Mesendoderm (in vitro differentiated cells): ENCODE measurements at regions not wholly inside any gene's neighbourhood (a gene's known extent, or its start where the extent isn't known, plus 50 kb on each side); places are given as distances from the start of the nearest gene placed in this dataset.

ENCODE experiments used
- DNase-seq: peaks from one replicate; pipeline ENCODE4 v3.0.0; 2013
- H2AK5ac ChIP-seq: 2 replicates; pipeline ENCODE4 v1.6.1; 2013; ENCODE audit warnings: low read length, inconsistent platforms
- H2BK120ac ChIP-seq: 2 replicates; pipeline ENCODE4 v1.6.1; 2013; ENCODE audit warnings: low read depth, mild to moderate bottlenecking, low read length, moderate library complexity, mixed read lengths
- H2BK15ac ChIP-seq: replicated peaks from 2 replicates; pipeline ENCODE4 v1.6.1; 2013; ENCODE audit warnings: low read depth, mild to moderate bottlenecking, moderate library complexity
- H2BK5ac ChIP-seq: 2 replicates; pipeline ENCODE4 v1.6.1; 2013; ENCODE audit warnings: low read length, inconsistent platforms
- H3K18ac ChIP-seq: 2 replicates; pipeline ENCODE4 v1.6.1; 2013; ENCODE audit warnings: mild to moderate bottlenecking, low read length, mixed read lengths
- H3K23ac ChIP-seq: one replicate; pipeline ENCODE4 v1.6.1; 2013; ENCODE audit warnings: low read length
- H3K27ac ChIP-seq: 2 replicates; pipeline ENCODE4 v1.5.1; 2013; ENCODE audit warnings: low read depth, mild to moderate bottlenecking, inconsistent platforms, low read length, moderate library complexity
- H3K27me3 ChIP-seq: 2 replicates; pipeline ENCODE4 v1.6.1; 2013; ENCODE audit warnings: low read length, control low read depth, mild to moderate bottlenecking, inconsistent platforms; ENCODE audit not compliant: insufficient read depth, poor library complexity
- H3K36me3 ChIP-seq: 2 replicates; pipeline ENCODE4 v1.6.1; 2013; ENCODE audit warnings: low read length, inconsistent platforms; ENCODE audit not compliant: control insufficient read depth, insufficient read depth
- H3K4ac ChIP-seq: one replicate; pipeline ENCODE4 v1.6.1; 2013; ENCODE audit warnings: low read depth, mild to moderate bottlenecking, low read length, moderate library complexity
- H3K4me1 ChIP-seq: 2 replicates; pipeline ENCODE4 v1.6.1; 2013; ENCODE audit warnings: low read depth, low read length, inconsistent platforms; ENCODE audit not compliant: control insufficient read depth
- H3K4me2 ChIP-seq: 2 replicates; pipeline ENCODE4 v1.6.1; 2013; ENCODE audit warnings: low read length
- H3K4me3 ChIP-seq: 2 replicates; pipeline ENCODE4 v1.5.1; 2013; ENCODE audit warnings: mild to moderate bottlenecking, low read length
- H3K56ac ChIP-seq: one replicate; pipeline ENCODE4 v1.6.1; 2013; ENCODE audit warnings: low read length
- H3K79me1 ChIP-seq: 2 replicates; pipeline ENCODE4 v1.6.1; 2013; ENCODE audit warnings: low read length, inconsistent platforms
- H3K79me2 ChIP-seq: 2 replicates; pipeline ENCODE4 v1.6.1; 2013; ENCODE audit warnings: mild to moderate bottlenecking, low read length; ENCODE audit not compliant: control insufficient read depth, insufficient read depth
- H3K9ac ChIP-seq: 2 replicates; pipeline ENCODE4 v1.6.1; 2013; ENCODE audit warnings: low read length, inconsistent platforms
- H4K5ac ChIP-seq: one replicate; pipeline ENCODE4 v1.6.1; 2013; ENCODE audit warnings: low read length
- H4K8ac ChIP-seq: one replicate; pipeline ENCODE4 v1.6.1; 2013; ENCODE audit warnings: low read depth, mild to moderate bottlenecking, control low read depth, low read length, moderate library complexity
- WGBS: extraction: QIAGEN DNeasy Blood & Tissue Kit; methylation state at CpG from one replicate; pipeline ENCODE4 v1.1.7; 2013; ENCODE audit warnings: low lambda C conversion rate, missing lambda C conversion rate; ENCODE audit not compliant: insufficient coverage; ENCODE audit errors: extremely low coverage; 5-methylcytosine and 5-hydroxymethylcytosine counted together

DNA sequence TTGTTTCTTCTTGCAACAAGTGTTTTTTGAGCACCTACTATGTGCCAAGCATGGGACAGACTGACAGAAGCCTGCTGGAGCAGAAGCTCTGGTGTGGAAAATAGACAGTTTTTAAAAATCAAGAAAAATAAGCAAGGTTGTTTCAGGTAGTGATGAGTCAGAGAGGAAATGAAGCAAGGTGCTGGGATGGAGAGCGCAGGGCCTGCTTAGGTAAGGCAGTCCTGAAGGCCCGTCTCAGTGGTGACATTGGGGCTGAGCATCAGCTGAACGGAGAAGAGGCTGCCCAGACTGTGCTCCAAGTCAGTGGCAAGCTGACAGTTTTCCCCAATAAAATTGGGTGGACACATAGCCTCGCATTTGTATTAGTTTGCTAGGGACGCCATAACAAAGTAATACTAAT lies 263.6 kb downstream of the SS18 start:
- WGBS = no CpG with 5 or more reads among the region's 5 CpGs
- Histone ChIP-seq H2BK15ac (no peak overlapping the region), H3K27ac (no peak overlapping the region)

DNA sequence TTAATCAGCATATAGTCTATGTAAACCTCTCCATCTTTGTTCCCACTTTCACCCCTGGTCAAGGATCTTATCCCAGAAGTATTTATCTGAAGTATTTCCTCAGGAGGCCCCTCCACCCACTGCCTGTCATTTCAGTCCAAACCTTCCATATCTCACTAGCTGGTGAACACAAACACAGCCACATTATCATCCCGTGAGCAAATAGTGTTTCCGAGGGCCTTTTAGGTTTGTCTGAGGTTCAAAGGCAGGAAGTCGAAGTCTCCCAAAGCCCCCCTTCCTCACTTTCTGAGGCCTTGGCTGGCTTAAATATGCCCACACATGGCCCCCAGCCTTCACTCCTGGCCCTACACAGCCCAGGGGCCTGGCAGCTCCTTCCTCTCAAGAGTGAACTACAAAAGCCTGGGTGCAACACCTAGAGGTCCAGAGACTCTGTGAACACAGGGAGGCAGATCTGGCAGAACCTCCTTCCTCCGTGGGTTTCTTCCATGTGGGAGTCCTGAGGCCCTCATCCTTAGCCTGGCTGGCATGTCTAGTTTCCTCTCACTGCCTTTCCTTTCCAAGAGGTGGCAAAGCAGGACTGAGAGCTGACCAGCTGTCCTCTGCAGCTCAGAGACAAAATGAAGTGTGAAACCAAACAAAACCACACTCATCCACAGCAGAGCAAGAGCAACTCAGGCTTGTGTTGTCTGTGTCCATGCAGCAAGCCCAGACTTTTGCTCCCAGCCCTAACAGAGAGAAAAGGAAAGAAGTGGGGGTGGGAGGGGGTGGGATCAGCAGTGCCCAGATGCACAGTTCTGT lies 264.2 kb downstream of the SS18 start:
- Histone ChIP-seq H3K18ac (no peak overlapping the region), H3K27ac (no peak overlapping the region), H3K79me2 (no peaks in the 10 kb centered on the region), H3K79me1 (no peaks in the 10 kb centered on the region), H3K23ac (no peak overlapping the region), H2BK120ac (no peak overlapping the region), H3K4ac (no peak overlapping the region), H3K9ac (no peak overlapping the region), H3K4me3 (no peak overlapping the region), H3K4me2 (no peak overlapping the region), H3K4me1 (no peaks in the 10 kb centered on the region), H2AK5ac (no peak overlapping the region), H4K5ac (no peak overlapping the region), H3K36me3 (no peaks in the 10 kb centered on the region), H2BK15ac (no peak overlapping the region), H3K27me3 (no peaks in the 10 kb centered on the region), H2BK5ac (no peak overlapping the region), H4K8ac (no peak overlapping the region), H3K56ac (no peak overlapping the region)
- no peak for DNase-seq
- WGBS = no CpG with 5 or more reads among the region's 4 CpGs

More for the DNA sequence above, 263.6 kb downstream of the SS18 start:
- no peak overlapping the region for H3K18ac ChIP-seq
- no peak for DNase-seq
- H2BK5ac ChIP-seq = no peak overlapping the region
- no peaks in the 10 kb centered on the region for H3K27me3 ChIP-seq
- H3K79me2 ChIP-seq = no peaks in the 10 kb centered on the region
- H4K5ac ChIP-seq = no peak overlapping the region
- H3K4me3 ChIP-seq = no peak overlapping the region
- no peak overlapping the region for H3K4me2 ChIP-seq
- H3K36me3 ChIP-seq = no peaks in the 10 kb centered on the region
- H2BK120ac ChIP-seq = no peak overlapping the region
- H3K4ac ChIP-seq = no peak overlapping the region
- H3K79me1 ChIP-seq = no peaks in the 10 kb centered on the region
- H3K23ac ChIP-seq = no peak overlapping the region
- no peak overlapping the region for H2AK5ac ChIP-seq
- no peak overlapping the region for H3K56ac ChIP-seq
- H3K4me1 ChIP-seq = no peaks in the 10 kb centered on the region
- H4K8ac ChIP-seq = no peak overlapping the region
- no peak overlapping the region for H3K9ac ChIP-seq

DNA sequence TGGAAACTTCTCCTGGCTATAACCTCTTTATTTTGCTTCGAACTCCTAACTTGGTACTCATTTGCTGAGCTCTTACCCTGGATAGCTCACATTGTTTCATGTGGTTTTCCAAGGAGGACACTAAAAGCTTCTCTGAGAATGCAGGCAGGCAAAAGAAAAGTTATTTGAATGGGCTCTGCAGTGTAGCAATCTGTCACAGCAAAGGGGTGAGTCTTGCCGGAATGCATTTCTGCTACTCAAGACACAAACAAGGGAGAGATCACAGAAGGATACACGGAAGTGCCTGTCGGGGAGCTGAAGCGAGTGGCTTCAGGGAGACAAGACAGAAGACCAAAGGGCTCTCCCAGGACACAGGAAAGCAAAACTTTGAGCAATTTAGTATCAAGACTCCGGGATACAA lies 265.4 kb downstream of the SS18 start:
- WGBS = no CpG with 5 or more reads among the region's 6 CpGs
- H3K23ac ChIP-seq = no peak overlapping the region
- H4K5ac ChIP-seq = no peak overlapping the region
- no peak overlapping the region for H3K18ac ChIP-seq
- no peaks in the 10 kb centered on the region for H3K36me3 ChIP-seq
- no peak overlapping the region for H2AK5ac ChIP-seq
- H3K9ac ChIP-seq = no peak overlapping the region
- no peak overlapping the region for H2BK15ac ChIP-seq
- no peaks in the 10 kb centered on the region for H3K4me1 ChIP-seq
- H3K79me1 ChIP-seq = no peaks in the 10 kb centered on the region
- DNase-seq = no peak
- no peak overlapping the region for H4K8ac ChIP-seq
- H3K27ac ChIP-seq = no peak overlapping the region
- H2BK5ac ChIP-seq = no peak overlapping the region
- H3K4me2 ChIP-seq = no peak overlapping the region
- no peaks in the 10 kb centered on the region for H3K79me2 ChIP-seq
- H3K4ac ChIP-seq = no peak overlapping the region
- H2BK120ac ChIP-seq = no peak overlapping the region
- no peak overlapping the region for H3K4me3 ChIP-seq
- H3K27me3 ChIP-seq = no peaks in the 10 kb centered on the region
- no peak overlapping the region for H3K56ac ChIP-seq

DNA sequence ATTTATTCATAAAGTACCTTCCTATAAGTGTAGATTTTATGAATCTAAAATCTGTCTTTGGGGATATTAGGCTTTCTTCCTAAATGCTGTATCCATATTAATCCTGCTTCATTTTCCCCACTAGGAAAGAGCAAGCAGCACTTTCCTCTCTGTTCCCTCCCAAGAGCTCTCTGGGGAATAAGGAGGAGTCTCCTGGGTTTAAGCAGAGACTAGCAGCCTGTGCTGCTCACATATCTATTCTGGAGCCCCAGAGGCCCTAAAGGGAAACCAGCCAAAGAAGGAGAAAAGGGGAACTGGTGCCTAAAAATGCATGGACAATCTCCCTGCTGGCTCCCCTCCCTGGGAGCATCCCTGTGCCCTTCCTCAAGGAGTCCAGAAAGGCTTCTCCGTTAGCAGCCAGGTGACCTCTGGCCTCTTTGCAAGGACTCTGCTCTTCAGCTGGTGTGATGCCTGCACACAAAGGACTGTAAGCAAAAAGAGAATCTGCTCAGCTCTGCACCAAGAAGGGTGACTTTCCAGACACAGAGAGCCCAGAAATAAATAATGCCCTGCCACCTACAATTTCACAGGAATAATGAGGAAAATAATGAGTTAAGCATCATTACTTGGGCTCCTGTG lies 270.6 kb downstream of the SS18 start:
- H3K9ac ChIP-seq = no peak overlapping the region
- no peaks in the 10 kb centered on the region for H3K4me1 ChIP-seq
- no peak overlapping the region for H3K4me3 ChIP-seq
- no CpG with 5 or more reads among the region's 1 CpG for WGBS
- no peaks in the 10 kb centered on the region for H3K79me1 ChIP-seq
- no peak overlapping the region for H2BK15ac ChIP-seq
- no peak overlapping the region for H4K8ac ChIP-seq
- no peaks in the 10 kb centered on the region for H3K27me3 ChIP-seq
- H3K4ac ChIP-seq = no peak overlapping the region
- no peak overlapping the region for H3K4me2 ChIP-seq
- no peak overlapping the region for H2BK5ac ChIP-seq
- H2BK120ac ChIP-seq = no peak overlapping the region
- no peaks in the 10 kb centered on the region for H3K36me3 ChIP-seq
- H3K27ac ChIP-seq = no peak overlapping the region
- no peak overlapping the region for H3K18ac ChIP-seq
- no peak overlapping the region for H4K5ac ChIP-seq
- no peak overlapping the region for H3K56ac ChIP-seq
- H3K23ac ChIP-seq = no peak overlapping the region
- DNase-seq = no peak
- H3K79me2 ChIP-seq = no peaks in the 10 kb centered on the region
- no peak overlapping the region for H2AK5ac ChIP-seq

DNA sequence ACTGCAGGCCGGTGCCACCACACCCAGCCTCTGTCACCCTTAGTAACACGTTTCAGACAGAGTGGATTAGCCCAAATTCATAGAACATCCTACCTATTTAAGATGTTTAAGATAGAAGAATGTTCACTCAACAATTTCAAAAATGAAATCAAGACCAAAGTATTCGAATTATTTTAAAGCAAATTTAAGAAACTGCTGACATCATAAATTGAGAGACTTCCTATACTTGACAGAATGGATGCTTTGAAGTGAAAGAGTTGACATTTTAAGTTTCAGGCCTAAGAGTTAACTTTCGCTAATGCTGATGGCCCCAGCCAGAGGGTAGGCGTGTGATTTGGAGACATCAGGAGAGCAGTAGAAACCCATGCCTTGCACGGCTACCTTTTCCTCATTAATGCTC lies 271.9 kb downstream of the SS18 start:
- no peak overlapping the region for H3K4ac ChIP-seq
- H3K4me3 ChIP-seq = no peak overlapping the region
- no peaks in the 10 kb centered on the region for H3K79me2 ChIP-seq
- H2BK120ac ChIP-seq = no peak overlapping the region
- H3K9ac ChIP-seq = no peak overlapping the region
- H3K18ac ChIP-seq = no peak overlapping the region
- WGBS = no CpG with 5 or more reads among the region's 6 CpGs
- no peaks in the 10 kb centered on the region for H3K36me3 ChIP-seq
- H3K27me3 ChIP-seq = no peaks in the 10 kb centered on the region
- H3K27ac ChIP-seq = no peak overlapping the region
- no peak overlapping the region for H2AK5ac ChIP-seq
- no peak overlapping the region for H2BK15ac ChIP-seq
- H3K79me1 ChIP-seq = no peaks in the 10 kb centered on the region
- no peak overlapping the region for H4K8ac ChIP-seq
- no peak for DNase-seq
- no peak overlapping the region for H2BK5ac ChIP-seq
- no peak overlapping the region for H3K56ac ChIP-seq
- H3K4me1 ChIP-seq = no peaks in the 10 kb centered on the region
- no peak overlapping the region for H4K5ac ChIP-seq
- no peak overlapping the region for H3K4me2 ChIP-seq
- no peak overlapping the region for H3K23ac ChIP-seq
